ENCODE measurements at regions not wholly inside any gene's neighbourhood (a gene's known extent, or its start where the extent isn't known, plus 50 kb on each side); places are given as distances from the start of the nearest gene placed in this dataset.

- peak overlapping the region; percentile 94 for H2BK5ac ChIP-seq (ENCODE audit: low read depth, low read length, poor library complexity, severe bottlenecking)
- peak overlapping the region; percentile 94 for H3K14ac ChIP-seq (replicated peaks; ENCODE audit: low read depth, low read length)
- no peaks in the 10 kb centered on the region for H3K36me3 ChIP-seq (ENCODE audit: control insufficient read depth, insufficient read depth, low read length)
- no peaks in the 10 kb centered on the region for H4K20me1 ChIP-seq (ENCODE audit: insufficient read depth, low read length)
- dilution Hi-C loops (cut with HindIII; ENCODE audit: low sequenced_read_pairs, unreplicated experiment), result no loop called here
- intact Hi-C loops (cut with micrococcal nuclease), result no loop called here
- WGBS, 2 experiments (ENCODE audit: extremely low coverage in 2 of 2, insufficient read length in 1 of 2), result no CpG with 5 or more reads among the region's 5 CpGs
- H3K4me3 ChIP-seq (ENCODE audit: insufficient read depth, low read depth, low read length), result no peak overlapping the region
- H2BK15ac ChIP-seq (ENCODE audit: low read depth, low read length), result peak overlapping the region; percentile 92
- no peaks in the 10 kb centered on the region for H3K27me3 ChIP-seq (ENCODE audit: control insufficient read depth, insufficient read depth, low read length)
- H3K56ac ChIP-seq (ENCODE audit: extremely low read depth, insufficient read depth, low read length), result peak overlapping the region; percentile 91
- CTCF ChIA-PET, result interaction anchor here (1.1 to 1.2 kb wide), 2 partner anchors 10 to 262 kb away, joined by 4 read pairs; no protein-coding TSS in a partner anchor
- H2AFZ ChIP-seq (replicated peaks; ENCODE audit: low read length, poor library complexity), result peak overlapping the region; percentile 66
- peak overlapping the region; percentile 66 for H4K5ac ChIP-seq (ENCODE audit: low read depth, low read length)
- no peak overlapping the region for H2AK9ac ChIP-seq (replicated peaks; ENCODE audit: low read depth, low read length, poor library complexity)
- peak overlapping the region; percentile 100 for H3K4ac ChIP-seq (ENCODE audit: low read depth, low read length)
- H3K23ac ChIP-seq (ENCODE audit: low read depth, low read length), result peak overlapping the region; percentile 99
- peak overlapping the region; percentile 90 for H3K27ac ChIP-seq (ENCODE audit: insufficient read depth, low read length)
- peaks cover 18% of the 10 kb centered on the region for H3K4me1 ChIP-seq (ENCODE audit: control insufficient read depth, insufficient read depth, low read length)
- peak overlapping the region; percentile 91 for H3K18ac ChIP-seq (ENCODE audit: low read depth, low read length)
- in situ Hi-C loops (cut with MboI; ENCODE audit: low sequenced_read_pairs), result no loop called here
- DNase-seq (peak; percentile 90), ATAC-seq (ENCODE audit: low read depth) (peak; percentile 73)
- H3K4me2 ChIP-seq (ENCODE audit: low read depth, low read length), result no peak overlapping the region
- peak overlapping the region; percentile 100 for H2BK120ac ChIP-seq (ENCODE audit: low read depth, low read length)
- H3K9ac ChIP-seq (ENCODE audit: low read depth, low read length), result no peak overlapping the region
- POLR2A ChIA-PET (ENCODE audit: unreplicated experiment), result interaction anchor here (0.7 to 2.6 kb wide), 3 partner anchors 11 to 264 kb away, joined by 3 to 12 read pairs (median 4); no protein-coding TSS in a partner anchor
- no peaks in the 10 kb centered on the region for H3K9me3 ChIP-seq (ENCODE audit: control insufficient read depth, insufficient read depth, low read length)
- H4K91ac ChIP-seq (ENCODE audit: insufficient read depth, low read depth, low read length), result peak overlapping the region; percentile 100
- BruUV-seq (replicated peaks), result no TSS peak
- H2AK5ac ChIP-seq (ENCODE audit: low read depth, low read length), result peak overlapping the region; percentile 99
- no peak for TF ChIP-seq SMC3 (IDR thresholded peaks at IDR 0.05; ENCODE audit: low read depth, low read length)
- TF ChIP-seq USF2 (IDR thresholded peaks at IDR 0.05; ENCODE audit: low read depth, low read length), result peak; percentile 48; the same call in 1 of the 2 replicates
- H3K79me1 ChIP-seq (ENCODE audit: low read depth in 1 of 2, low read length in 2 of 2), result peaks cover 0 to 28% of the 10 kb centered on the region in 2 experiments; a peak in 2 of 4 replicates
- H4K8ac ChIP-seq (ENCODE audit: low read depth in 2 of 2, low read length in 2 of 2), result peak overlapping the region; percentile 92 to 99
- H2BK20ac ChIP-seq (ENCODE audit: low read depth, low read length), result peak overlapping the region; percentile 100
- H3K9me1 ChIP-seq (ENCODE audit: insufficient read depth, low read length), result peaks cover 18% of the 10 kb centered on the region
Measured at GRCh38 chr1:172940174-172940855, 110.4 kb downstream of the TNFSF18 start.

Measured in IMR-90 (cell line).